ENCODE measurements at regions not wholly inside any gene's neighbourhood (a gene's known extent, or its start where the extent isn't known, plus 50 kb on each side); places are given as distances from the start of the nearest gene placed in this dataset.

DNA sequence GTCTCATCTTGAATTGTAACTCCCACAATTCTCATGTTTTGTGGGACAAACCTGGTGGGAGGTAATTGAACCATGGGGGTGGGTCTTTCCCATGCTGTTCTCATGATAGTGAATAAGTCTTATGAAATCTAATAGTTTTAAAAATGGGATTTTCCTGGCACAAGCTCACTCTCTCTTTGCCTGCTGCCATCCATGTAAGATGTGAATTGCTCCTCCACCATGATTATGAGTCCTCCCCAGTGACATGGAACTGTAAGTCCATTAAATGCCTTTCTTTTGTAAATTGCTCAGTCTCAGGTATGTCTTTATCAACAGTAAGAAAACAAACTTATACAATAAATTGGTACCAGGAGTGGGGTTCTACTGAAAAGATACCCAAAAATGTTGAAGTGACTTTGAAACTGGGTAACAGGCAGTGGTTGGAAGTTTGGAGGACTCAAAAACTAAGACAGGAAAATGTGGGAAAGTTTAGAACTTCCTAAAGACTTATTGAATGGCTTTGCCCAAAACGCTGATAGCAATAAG lies 601.4 kb downstream of the ZEB2 start:
- Histone ChIP-seq H3K36me3 (replicated peaks in 1 of 2; ENCODE audit: insufficient read depth in 1 of 2, low read depth in 2 of 2) (no peaks in the 10 kb centered on the region), H3K27me3 (no peaks in the 10 kb centered on the region), H3K4me3 (no peak overlapping the region), H3K4me1 (no peaks in the 10 kb centered on the region), H3K9me3 (no peaks in the 10 kb centered on the region), H3K27ac (no peak overlapping the region)
- intact Hi-C loops (cut with DNase I) = no loop called here
- TF ChIP-seq POLR2A (IDR thresholded peaks at IDR 0.05) = no peak
- no peak for TF ChIP-seq CTCF (IDR thresholded peaks at IDR 0.05)
- ATAC-seq (no peak), DNase-seq (no peak)
- 94 to 96% methylated on average over 1 of the region's 1 CpG for WGBS, 2 donors

- no peaks in the 10 kb centered on the region for H3K4me1 ChIP-seq
- TF ChIP-seq POLR2A (IDR thresholded peaks at IDR 0.05) (no peak), CTCF (IDR thresholded peaks at IDR 0.05) (no peak)
- H3K9me3 ChIP-seq = no peaks in the 10 kb centered on the region
- ATAC-seq (no peak), DNase-seq (no peak)
- no peak overlapping the region for H3K4me3 ChIP-seq
- H3K27me3 ChIP-seq = no peaks in the 10 kb centered on the region
- intact Hi-C loops (cut with DNase I) = no loop called here
- H3K36me3 ChIP-seq (replicated peaks in 1 of 2; ENCODE audit: insufficient read depth in 1 of 2, low read depth in 2 of 2) = no peaks in the 10 kb centered on the region
- H3K27ac ChIP-seq = no peak overlapping the region
Observed at GRCh38 chr2:143916781-143917180, 603.1 kb downstream of the ZEB2 start.

- ATAC-seq (no peak), DNase-seq (no peak)
- 70 to 71% methylated on average over 13 of the region's 13 CpGs for WGBS, 2 donors
- H3K4me1 ChIP-seq = no peaks in the 10 kb centered on the region
- no peaks in the 10 kb centered on the region for H3K27me3 ChIP-seq
- TF ChIP-seq CTCF (IDR thresholded peaks at IDR 0.05) (no peak), POLR2A (IDR thresholded peaks at IDR 0.05) (no peak)
- H3K27ac ChIP-seq = no peak overlapping the region
- H3K36me3 ChIP-seq (replicated peaks in 1 of 2; ENCODE audit: insufficient read depth in 1 of 2, low read depth in 2 of 2) = no peaks in the 10 kb centered on the region
- intact Hi-C loops (cut with DNase I) = no loop called here
- no peak overlapping the region for H3K4me3 ChIP-seq
- no peaks in the 10 kb centered on the region for H3K9me3 ChIP-seq
Observed at GRCh38 chr2:143909577-143910353, 610.2 kb downstream of the ZEB2 start.

DNA sequence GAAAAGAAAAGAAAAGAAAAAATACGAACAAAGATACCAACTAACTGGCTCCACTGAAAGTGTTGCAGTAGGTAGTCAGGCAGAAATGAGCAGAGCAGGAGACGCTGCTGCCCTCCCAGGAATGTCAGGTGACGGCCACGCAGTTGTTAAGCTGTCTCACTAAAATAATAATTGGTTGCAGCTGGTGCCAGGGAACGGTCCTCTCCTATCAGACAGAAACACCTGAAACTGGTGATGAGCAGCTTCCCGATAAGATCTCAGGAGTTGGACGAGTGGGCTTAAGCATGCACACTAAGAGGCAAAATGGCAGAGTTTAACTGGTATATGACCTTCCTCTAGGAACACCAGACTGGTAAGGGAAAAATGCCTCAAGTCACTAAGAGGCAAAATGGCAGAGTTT lies 611.1 kb downstream of the ZEB2 start:
- H3K4me1 ChIP-seq = no peaks in the 10 kb centered on the region
- intact Hi-C loops (cut with DNase I) = no loop called here
- no peak for DNase-seq
- H3K4me3 ChIP-seq = no peak overlapping the region
- TF ChIP-seq POLR2A (IDR thresholded peaks at IDR 0.05) (no peak), CTCF (IDR thresholded peaks at IDR 0.05) (no peak)
- H3K36me3 ChIP-seq (replicated peaks in 1 of 2; ENCODE audit: insufficient read depth in 1 of 2, low read depth in 2 of 2) = no peaks in the 10 kb centered on the region
- H3K9me3 ChIP-seq = no peaks in the 10 kb centered on the region
- 88% methylated on average over 7 of the region's 7 CpGs for WGBS, 2 donors
- H3K27ac ChIP-seq = no peak overlapping the region
- H3K27me3 ChIP-seq = no peaks in the 10 kb centered on the region
- no peak for ATAC-seq

DNA sequence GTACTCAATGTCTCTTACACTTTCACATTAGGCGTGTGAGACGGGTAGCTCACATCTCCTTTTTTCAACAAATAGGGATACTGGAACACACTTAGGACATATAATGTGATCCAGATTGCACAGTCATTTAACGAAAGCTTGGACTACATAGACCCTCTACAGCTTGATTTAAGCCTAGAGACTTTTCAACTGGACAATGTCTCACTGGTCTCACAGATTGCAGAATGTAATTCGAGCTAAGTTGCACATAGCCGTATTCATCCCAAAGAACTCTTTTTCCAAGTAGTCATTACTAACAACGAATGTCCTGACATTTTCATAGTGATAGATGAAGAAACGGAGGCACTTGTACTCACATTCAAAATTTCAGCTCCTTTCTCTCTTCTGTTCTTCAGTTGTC lies 612.1 kb downstream of the ZEB2 start:
- ATAC-seq (no peak), DNase-seq (no peak)
- TF ChIP-seq POLR2A (IDR thresholded peaks at IDR 0.05) (no peak), CTCF (IDR thresholded peaks at IDR 0.05) (no peak)
- Histone ChIP-seq H3K27me3 (no peaks in the 10 kb centered on the region), H3K9me3 (no peaks in the 10 kb centered on the region), H3K36me3 (replicated peaks in 1 of 2; ENCODE audit: insufficient read depth in 1 of 2, low read depth in 2 of 2) (no peaks in the 10 kb centered on the region), H3K4me3 (no peak overlapping the region), H3K4me1 (no peaks in the 10 kb centered on the region), H3K27ac (no peak overlapping the region)
- intact Hi-C loops (cut with DNase I) = no loop called here
- WGBS, 2 donors = 87 to 90% methylated on average over 7 of the region's 7 CpGs
